ENCODE measurements at regions not wholly inside any gene's neighbourhood (a gene's known extent, or its start where the extent isn't known, plus 50 kb on each side); places are given as distances from the start of the nearest gene placed in this dataset.

DNA sequence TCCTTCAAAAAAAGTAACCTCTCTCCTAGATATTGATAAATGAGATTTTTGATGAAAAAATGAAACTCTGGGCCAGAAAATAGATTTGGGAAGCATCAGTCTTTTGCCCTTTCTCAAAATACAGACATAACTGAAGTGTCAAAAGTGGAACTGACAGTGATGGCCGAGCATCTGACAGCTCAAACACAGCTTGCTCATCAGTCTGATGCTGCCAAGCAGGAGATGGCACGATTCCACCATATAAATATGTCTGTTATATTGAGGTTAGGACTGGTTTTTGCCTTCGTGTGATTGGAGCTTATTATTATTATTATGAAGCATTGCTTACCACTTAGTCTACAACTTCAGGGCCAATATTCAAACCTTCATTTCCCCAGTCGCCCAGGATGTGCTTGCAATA lies 152.6 kb upstream of the EPHA3 start:
- TF ChIP-seq, protein P1, sequence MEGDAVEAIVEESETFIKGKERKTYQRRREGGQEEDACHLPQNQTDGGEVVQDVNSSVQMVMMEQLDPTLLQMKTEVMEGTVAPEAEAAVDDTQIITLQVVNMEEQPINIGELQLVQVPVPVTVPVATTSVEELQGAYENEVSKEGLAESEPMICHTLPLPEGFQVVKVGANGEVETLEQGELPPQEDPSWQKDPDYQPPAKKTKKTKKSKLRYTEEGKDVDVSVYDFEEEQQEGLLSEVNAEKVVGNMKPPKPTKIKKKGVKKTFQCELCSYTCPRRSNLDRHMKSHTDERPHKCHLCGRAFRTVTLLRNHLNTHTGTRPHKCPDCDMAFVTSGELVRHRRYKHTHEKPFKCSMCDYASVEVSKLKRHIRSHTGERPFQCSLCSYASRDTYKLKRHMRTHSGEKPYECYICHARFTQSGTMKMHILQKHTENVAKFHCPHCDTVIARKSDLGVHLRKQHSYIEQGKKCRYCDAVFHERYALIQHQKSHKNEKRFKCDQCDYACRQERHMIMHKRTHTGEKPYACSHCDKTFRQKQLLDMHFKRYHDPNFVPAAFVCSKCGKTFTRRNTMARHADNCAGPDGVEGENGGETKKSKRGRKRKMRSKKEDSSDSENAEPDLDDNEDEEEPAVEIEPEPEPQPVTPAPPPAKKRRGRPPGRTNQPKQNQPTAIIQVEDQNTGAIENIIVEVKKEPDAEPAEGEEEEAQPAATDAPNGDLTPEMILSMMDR (conservative IDR thresholded peaks at IDR 0.05) = no peak
- no peak for TF ChIP-seq ZFX (IDR thresholded peaks at IDR 0.05)

DNA sequence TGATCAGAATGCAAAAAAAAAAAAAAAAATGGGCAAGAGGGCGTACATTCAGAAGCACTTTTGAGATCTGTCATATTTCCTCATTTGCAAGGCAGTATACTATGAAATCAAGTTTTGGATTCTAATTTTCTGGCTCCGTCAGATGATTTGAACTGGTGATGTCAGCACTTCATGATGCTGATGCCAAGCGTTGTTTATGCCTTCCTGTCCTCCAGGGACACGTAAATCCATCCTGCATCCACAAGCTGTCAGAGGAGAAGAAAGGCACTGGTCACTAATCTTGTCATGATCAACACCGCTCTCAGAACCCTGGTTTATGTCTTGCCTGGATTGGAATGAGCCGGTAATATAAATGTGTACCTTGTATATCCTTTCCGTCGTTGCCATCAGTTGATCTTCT lies 152.1 kb upstream of the EPHA3 start:
- H3K27ac ChIP-seq = no peak overlapping the region
- TF ChIP-seq, protein P1 (conservative IDR thresholded peaks at IDR 0.05) = no peak
- TF ChIP-seq ZFX (IDR thresholded peaks at IDR 0.05) = no peak

More for the DNA sequence above, 152.6 kb upstream of the EPHA3 start:
- H3K27ac ChIP-seq = no peak overlapping the region

DNA sequence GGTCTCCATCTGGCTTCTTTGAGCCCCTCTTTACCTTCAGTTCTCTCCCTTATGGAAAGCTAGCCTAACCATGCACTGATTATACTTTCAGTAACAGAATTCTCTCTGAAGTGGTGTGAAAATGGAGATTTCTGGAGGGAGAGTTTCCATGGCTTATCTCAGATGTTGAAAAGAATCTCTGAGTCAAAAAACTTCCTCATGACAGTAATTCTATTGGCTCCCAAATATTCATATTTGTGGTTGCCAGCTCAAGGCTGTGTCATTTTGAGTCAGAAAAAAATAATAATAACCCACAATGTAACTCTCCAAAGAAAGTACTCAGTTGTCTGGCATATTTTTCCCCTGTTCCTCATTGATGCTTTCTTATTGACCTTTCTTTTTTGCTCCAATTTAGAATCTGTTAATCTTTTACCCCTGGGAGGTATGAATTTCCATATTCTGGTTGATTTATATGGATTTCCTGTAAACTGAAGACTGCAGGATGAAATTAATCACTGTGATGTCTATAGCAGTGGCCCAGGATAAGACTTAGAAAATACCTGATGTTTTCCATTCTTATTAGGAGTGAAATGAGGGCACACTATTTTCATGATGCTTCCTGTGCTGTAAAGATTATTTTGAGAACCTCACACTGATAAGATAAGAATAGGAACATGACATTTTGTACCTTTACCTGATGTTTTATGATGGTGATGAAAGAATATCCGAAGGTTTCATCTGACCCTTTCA lies 149.5 kb upstream of the EPHA3 start:
- TF ChIP-seq ZFX (IDR thresholded peaks at IDR 0.05) = no peak
- TF ChIP-seq, protein P1 (conservative IDR thresholded peaks at IDR 0.05) = no peak
- H3K27ac ChIP-seq = no peak overlapping the region

DNA sequence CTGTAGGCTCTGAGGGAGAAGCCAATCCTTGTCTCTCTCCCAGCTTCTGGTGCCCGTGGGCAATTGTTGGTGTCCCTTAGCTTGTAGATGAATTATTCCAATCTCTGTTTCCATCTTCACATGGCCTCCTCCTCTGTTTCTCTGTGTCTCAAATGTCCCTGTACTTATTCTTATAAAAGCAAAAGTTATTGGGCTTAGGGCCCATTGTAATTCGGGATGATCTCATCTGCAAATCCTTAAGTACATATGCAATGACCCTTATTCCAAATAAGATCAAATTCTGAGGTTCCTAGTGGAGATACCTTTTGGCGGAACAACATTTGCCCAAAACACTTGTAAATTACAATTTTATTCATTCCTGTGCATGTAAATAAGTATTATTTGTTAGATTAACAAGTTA lies 147.4 kb upstream of the EPHA3 start:
- TF ChIP-seq, protein P1 (conservative IDR thresholded peaks at IDR 0.05) = no peak
- no peak for TF ChIP-seq ZFX (IDR thresholded peaks at IDR 0.05)
- no peak overlapping the region for H3K27ac ChIP-seq

DNA sequence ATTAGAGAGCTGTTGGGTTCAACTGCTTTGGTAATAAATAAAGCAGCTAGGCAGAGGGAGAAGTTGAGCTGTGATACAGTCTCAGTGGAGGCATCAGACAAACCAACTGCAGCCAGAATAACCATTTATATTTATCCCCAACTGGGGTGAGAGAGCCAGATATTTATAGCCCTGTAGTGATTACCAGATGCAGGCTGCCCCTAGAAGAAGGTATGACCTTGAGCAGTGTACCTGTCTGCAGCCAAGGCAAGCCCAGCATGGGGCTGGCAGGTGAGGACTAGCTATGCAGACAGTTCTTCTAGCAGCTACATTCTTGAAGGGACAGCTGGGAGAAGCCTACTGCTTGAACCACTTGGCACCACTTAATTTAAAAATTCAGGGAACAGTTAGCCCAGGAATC lies 144.4 kb upstream of the EPHA3 start:
- TF ChIP-seq, protein P1 (conservative IDR thresholded peaks at IDR 0.05) = no peak
- TF ChIP-seq ZFX (IDR thresholded peaks at IDR 0.05) = no peak
- H3K27ac ChIP-seq = no peak overlapping the region

DNA sequence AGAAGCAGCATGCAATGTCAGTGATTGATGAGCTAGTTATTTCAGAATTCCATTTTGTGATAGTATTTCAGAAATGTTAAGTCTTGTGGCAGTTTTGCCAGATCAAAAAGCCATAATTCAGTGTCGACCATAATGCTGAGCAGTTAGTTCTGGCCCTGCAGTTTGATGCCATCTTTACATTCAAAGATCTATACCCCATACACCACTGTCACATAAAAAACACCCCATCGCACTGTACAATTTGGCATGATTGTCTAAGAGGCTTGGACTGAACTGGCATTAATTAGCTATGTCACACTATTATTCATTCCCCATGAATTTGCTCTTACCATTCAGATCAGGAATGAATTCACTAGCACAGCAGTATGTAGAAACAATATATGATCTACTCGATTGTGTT lies 127.7 kb upstream of the EPHA3 start:
- TF ChIP-seq ZFX (IDR thresholded peaks at IDR 0.05) = no peak
- TF ChIP-seq, protein P1 (conservative IDR thresholded peaks at IDR 0.05) = no peak
- H3K27ac ChIP-seq = no peak overlapping the region

DNA sequence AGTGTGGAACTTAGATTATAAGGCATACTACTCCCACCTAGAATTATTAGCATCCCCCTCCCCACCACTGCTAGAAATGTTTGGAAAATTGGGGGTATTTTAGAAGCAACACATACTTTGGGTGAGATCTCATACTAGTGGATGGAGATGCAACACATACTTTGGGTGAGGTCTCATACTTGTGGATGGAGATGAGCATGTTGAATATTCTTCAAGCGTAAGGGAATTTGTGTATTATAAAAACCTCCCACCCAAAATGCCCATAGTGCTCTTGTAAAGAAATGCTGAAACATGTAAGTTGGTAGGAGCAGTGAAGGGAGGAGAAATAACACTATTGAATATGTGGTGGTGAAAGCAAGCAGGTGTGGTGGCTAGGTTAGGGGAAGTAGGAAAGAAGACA lies 124.0 kb upstream of the EPHA3 start:
- H3K27ac ChIP-seq = no peak overlapping the region
- TF ChIP-seq ZFX (IDR thresholded peaks at IDR 0.05) = no peak
- TF ChIP-seq, protein P1 (conservative IDR thresholded peaks at IDR 0.05) = no peak

Data from C4-2B (cell line).